ENCODE measurements at regions not wholly inside any gene's neighbourhood (a gene's known extent, or its start where the extent isn't known, plus 50 kb on each side); places are given as distances from the start of the nearest gene placed in this dataset.
"Not testable (repeated sequence)": the region's sequence is repeated elsewhere in the genome, so short reads cannot be mapped to it uniquely, and the experiment has no call there.

DNA sequence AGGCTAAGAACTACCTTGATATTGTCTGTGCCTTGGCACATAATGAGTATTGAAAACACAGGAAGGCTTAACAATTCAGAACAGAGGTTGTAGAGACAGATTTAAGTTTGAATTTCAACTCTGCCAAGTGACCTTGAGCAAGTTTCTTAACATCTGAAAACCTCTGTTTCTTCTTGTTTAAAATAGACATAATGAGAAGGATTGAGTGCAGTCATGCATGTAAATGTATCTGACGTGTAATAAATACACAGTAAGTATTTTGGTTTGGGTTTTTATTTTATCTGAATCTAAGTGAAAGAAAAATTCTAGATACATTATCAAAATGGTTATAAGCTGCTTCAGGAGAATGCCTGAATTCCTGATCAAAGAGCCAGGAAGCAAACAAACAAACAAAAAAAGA is 111.9 kb downstream of the ANXA5 start:
- Mint-ChIP-seq H3K27ac (no peak overlapping the region), H3K36me3 (ENCODE audit: low read depth) (no peaks in the 10 kb centered on the region), H3K27me3 (ENCODE audit: insufficient read depth) (peaks cover 4% of the 10 kb centered on the region), H3K4me1 (ENCODE audit: low read depth) (no peaks in the 10 kb centered on the region), H3K9me3 (no peaks in the 10 kb centered on the region), H3K4me3 (no peak overlapping the region)
- TF ChIP-seq, protein P1, sequence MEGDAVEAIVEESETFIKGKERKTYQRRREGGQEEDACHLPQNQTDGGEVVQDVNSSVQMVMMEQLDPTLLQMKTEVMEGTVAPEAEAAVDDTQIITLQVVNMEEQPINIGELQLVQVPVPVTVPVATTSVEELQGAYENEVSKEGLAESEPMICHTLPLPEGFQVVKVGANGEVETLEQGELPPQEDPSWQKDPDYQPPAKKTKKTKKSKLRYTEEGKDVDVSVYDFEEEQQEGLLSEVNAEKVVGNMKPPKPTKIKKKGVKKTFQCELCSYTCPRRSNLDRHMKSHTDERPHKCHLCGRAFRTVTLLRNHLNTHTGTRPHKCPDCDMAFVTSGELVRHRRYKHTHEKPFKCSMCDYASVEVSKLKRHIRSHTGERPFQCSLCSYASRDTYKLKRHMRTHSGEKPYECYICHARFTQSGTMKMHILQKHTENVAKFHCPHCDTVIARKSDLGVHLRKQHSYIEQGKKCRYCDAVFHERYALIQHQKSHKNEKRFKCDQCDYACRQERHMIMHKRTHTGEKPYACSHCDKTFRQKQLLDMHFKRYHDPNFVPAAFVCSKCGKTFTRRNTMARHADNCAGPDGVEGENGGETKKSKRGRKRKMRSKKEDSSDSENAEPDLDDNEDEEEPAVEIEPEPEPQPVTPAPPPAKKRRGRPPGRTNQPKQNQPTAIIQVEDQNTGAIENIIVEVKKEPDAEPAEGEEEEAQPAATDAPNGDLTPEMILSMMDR (IDR thresholded peaks at IDR 0.05) = no peak
- no peak for DNase-seq

DNA sequence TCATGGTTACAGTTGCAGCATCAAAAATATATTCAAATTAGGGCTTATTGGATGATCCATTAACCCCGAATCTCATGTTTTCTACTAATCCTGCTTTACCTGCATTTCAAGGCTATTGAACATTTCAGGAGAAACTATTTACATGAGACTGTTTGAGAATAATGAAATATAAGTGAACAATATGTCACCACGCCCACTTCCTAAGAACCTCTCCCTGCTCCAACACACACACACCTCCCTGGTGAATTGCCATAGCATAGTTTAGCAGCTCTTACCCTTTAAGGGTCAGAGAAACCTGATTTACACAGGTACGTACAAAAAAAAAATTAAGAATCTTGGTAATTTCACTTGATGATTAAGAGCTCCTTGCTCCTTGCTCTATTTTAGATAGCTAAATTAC is 113.4 kb downstream of the ANXA5 start:
- H3K36me3 Mint-ChIP-seq (ENCODE audit: low read depth) = no peaks in the 10 kb centered on the region
- H3K9me3 Mint-ChIP-seq = no peaks in the 10 kb centered on the region
- no peaks in the 10 kb centered on the region for H3K4me1 Mint-ChIP-seq (ENCODE audit: low read depth)
- H3K4me3 Mint-ChIP-seq = no peak overlapping the region
- DNase-seq = no peak
- TF ChIP-seq, protein P1 (IDR thresholded peaks at IDR 0.05) = no peak
- H3K27me3 Mint-ChIP-seq (ENCODE audit: insufficient read depth) = peaks cover 4% of the 10 kb centered on the region
- no peak overlapping the region for H3K27ac Mint-ChIP-seq

DNA sequence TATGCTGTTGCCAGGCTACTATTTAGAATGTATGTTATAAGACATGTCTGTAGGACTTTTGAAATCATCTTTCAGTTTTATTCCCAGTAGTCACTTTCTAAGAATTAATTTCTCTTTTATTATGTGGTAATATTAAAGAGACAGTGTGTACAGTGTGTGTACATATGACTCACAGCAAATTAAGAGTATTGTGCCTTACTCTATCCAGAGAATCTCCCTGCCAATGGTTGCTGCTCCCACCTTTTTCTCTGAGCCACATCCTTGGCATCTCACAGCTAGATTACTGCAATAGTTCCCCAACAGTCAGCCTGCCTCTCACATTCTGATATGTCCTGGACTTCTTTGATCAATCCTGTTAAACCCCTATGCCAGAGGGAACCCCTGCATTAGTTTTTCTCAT is 114.5 kb downstream of the ANXA5 start:
- H3K36me3 Mint-ChIP-seq (ENCODE audit: low read depth) = no peaks in the 10 kb centered on the region
- TF ChIP-seq, protein P1 (IDR thresholded peaks at IDR 0.05) = no peak
- no peak overlapping the region for H3K27ac Mint-ChIP-seq
- H3K27me3 Mint-ChIP-seq (ENCODE audit: insufficient read depth) = peaks cover 2% of the 10 kb centered on the region
- H3K4me3 Mint-ChIP-seq = no peak overlapping the region
- no peaks in the 10 kb centered on the region for H3K9me3 Mint-ChIP-seq
- H3K4me1 Mint-ChIP-seq (ENCODE audit: low read depth) = no peaks in the 10 kb centered on the region
- no peak for DNase-seq

DNA sequence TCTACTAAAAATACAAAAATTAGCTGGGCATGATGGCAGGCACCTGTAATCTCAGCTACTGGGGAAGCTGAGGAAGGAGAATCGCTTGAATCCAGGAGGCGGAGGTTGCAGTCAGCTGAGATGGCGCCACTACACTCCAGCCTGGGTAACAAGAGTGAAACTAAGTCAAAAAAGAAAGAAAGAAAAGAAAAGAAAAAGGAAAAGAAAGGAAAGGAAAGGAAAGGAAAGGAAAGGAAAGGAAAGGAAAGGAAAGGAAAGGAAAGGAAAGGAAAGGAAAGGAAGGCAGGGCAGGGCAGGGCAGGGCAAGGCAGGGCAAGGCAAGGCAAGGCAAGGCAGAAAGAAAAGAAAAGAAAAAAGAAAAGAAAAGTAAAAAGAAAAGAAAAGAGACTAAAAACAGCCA is 121.4 kb downstream of the ANXA5 start:
- not testable (repeated sequence) for DNase-seq; H3K4me3 Mint-ChIP-seq; H3K4me1 Mint-ChIP-seq (ENCODE audit: low read depth); H3K27me3 Mint-ChIP-seq (ENCODE audit: insufficient read depth); H3K36me3 Mint-ChIP-seq (ENCODE audit: low read depth); H3K27ac Mint-ChIP-seq; H3K9me3 Mint-ChIP-seq

DNA sequence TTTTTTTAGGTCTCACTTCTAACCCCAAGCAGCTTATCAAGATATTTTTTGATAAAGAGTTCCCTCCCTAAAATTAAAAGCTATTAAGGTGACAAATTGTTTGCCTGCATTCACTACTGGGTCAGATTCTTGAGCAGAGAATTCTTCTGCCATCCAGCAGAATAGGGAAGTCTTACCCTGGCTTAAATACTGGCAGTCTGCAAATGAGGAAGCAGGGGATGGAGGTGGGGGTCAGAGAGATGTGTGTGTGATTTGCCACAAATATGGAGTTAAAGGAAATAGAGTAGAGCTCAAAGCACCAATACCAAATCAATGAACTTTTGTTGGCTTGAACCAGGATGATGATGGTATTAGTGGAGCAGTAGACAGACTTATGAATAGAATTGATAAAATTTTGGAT is 122.2 kb downstream of the ANXA5 start:
- Mint-ChIP-seq H3K4me1 (ENCODE audit: low read depth) (no peaks in the 10 kb centered on the region), H3K9me3 (no peaks in the 10 kb centered on the region), H3K27me3 (ENCODE audit: insufficient read depth) (peaks cover 4% of the 10 kb centered on the region), H3K4me3 (no peak overlapping the region), H3K27ac (no peak overlapping the region), H3K36me3 (ENCODE audit: low read depth) (no peaks in the 10 kb centered on the region)
- DNase-seq = no peak
- TF ChIP-seq, protein P1 (IDR thresholded peaks at IDR 0.05) = no peak

DNA sequence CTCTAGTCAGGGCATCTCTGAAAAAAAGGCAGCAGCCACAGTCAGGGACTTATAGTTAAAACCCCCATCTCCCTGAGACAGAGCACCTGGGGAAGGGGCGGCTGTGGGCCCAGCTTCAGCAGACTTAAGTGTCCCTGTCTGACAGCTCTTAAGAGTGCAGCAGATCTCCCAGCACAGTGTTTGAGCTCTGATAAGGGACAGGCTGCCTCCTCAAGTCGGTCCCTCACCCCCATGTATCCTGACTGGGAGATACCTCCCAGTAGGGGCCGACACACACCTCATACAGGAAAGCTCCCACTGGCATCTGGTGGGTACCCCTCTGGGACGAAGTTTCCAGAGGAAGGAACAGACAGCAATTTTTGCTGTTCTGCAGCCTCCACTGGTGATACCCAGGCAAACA is 129.0 kb downstream of the ANXA5 start:
- H3K36me3 Mint-ChIP-seq (ENCODE audit: low read depth) = no peaks in the 10 kb centered on the region
- peaks cover 5% of the 10 kb centered on the region; the same call in 1 of the 2 replicates for H3K4me1 Mint-ChIP-seq (ENCODE audit: low read depth)
- DNase-seq = no peak
- H3K9me3 Mint-ChIP-seq = no peaks in the 10 kb centered on the region
- no peak overlapping the region for H3K4me3 Mint-ChIP-seq
- no peak overlapping the region for H3K27ac Mint-ChIP-seq
- TF ChIP-seq, protein P1 (IDR thresholded peaks at IDR 0.05) = no peak
- H3K27me3 Mint-ChIP-seq (ENCODE audit: insufficient read depth) = peaks cover 5% of the 10 kb centered on the region

Data from HFFc6 (cell line).